Cardiac fibroblast (primary cell): ENCODE measurements at regions not wholly inside any gene's neighbourhood (a gene's known extent, or its start where the extent isn't known, plus 50 kb on each side); places are given as distances from the start of the nearest gene placed in this dataset.
A peak's percentile ranks its signal among the peaks of the same experiment; 100 is the strongest.

Source experiments
- DNase-seq, 2 donors: peaks; one replicate each; pipeline versions ENCODE4 v3.0.0 to v3.0.0-alpha.2; 2010; ENCODE audit warnings: low read depth in 2 of 2
- H3K4me3 ChIP-seq, 2 donors: replicated peaks in 1 of 2; 1 replicate in 1 of 2; 2 replicates in 1 of 2; pipeline ENCODE4 v1.5.1; 2011; ENCODE audit warnings: low read depth in 2 of 2, low read length in 2 of 2, mild to moderate bottlenecking in 2 of 2, moderate library complexity in 1 of 2
- CTCF ChIP-seq: IDR thresholded peaks from one replicate; pipeline ENCODE4 v1.5.1; 2011; ENCODE audit warnings: low read depth, mild to moderate bottlenecking, low read length, inconsistent platforms

- no peak for DNase-seq
- H3K4me3 ChIP-seq, result no peak overlapping the region
- TF ChIP-seq CTCF, result no peak
These were observed 1129.7 kb upstream of the AMELY start for GRCh38 chrY:8041238-8041637.

- no peak for TF ChIP-seq CTCF
- no peak overlapping the region for H3K4me3 ChIP-seq
- DNase-seq, result no peak
These were observed 1125.0 kb upstream of the AMELY start for GRCh38 chrY:8036563-8036962.

- TF ChIP-seq CTCF, result no peak
- no peak for DNase-seq
- no peak overlapping the region for H3K4me3 ChIP-seq
These were observed 1124.1 kb upstream of the AMELY start for GRCh38 chrY:8035653-8036052.

- no peak for TF ChIP-seq CTCF
- no peak for DNase-seq
- no peak overlapping the region for H3K4me3 ChIP-seq
These were observed 1123.1 kb upstream of the AMELY start for GRCh38 chrY:8034673-8035072.

- H3K4me3 ChIP-seq, result no peak overlapping the region
- peak; percentile 2 to 33 for DNase-seq
- TF ChIP-seq CTCF, result no peak
These were observed 1121.6 kb upstream of the AMELY start for GRCh38 chrY:8033200-8033599.

GRCh38 chrY:8020540-8020939, 1109.0 kb upstream of the AMELY start:
- DNase-seq, result no peak
- no peak overlapping the region for H3K4me3 ChIP-seq
- no peak for TF ChIP-seq CTCF

GRCh38 chrY:8011515-8011914, 1100.0 kb upstream of the AMELY start:
- no peak for DNase-seq
- TF ChIP-seq CTCF, result no peak
- H3K4me3 ChIP-seq, result no peak overlapping the region
